B cell (primary cell): ENCODE measurements at regions not wholly inside any gene's neighbourhood (a gene's known extent, or its start where the extent isn't known, plus 50 kb on each side); places are given as distances from the start of the nearest gene placed in this dataset.

ENCODE experiments used
- CTCF ChIP-seq: fragments of 200-600 bp; IDR thresholded peaks from one replicate; pipeline ENCODE4 v1.8.0; 2022; ENCODE audit warnings: antibody characterized with exemption, mild to moderate bottlenecking
- EZH2 ChIP-seq: IDR thresholded peaks from 2 replicates; pipeline ENCODE4 v1.6.1; 2012; ENCODE audit warnings: borderline replicate concordance, low read depth, mild to moderate bottlenecking, moderate library complexity, low read length; ENCODE audit not compliant: insufficient read depth, poor library complexity, severe bottlenecking

GRCh38 chr3:124140746-124141145 lies 148.8 kb upstream of the ROPN1 start:
- TF ChIP-seq CTCF (no peak), EZH2 (no peak)
